NCI-H524 (cell line): ENCODE measurements at regions not wholly inside any gene's neighbourhood (a gene's known extent, or its start where the extent isn't known, plus 50 kb on each side); places are given as distances from the start of the nearest gene placed in this dataset.
"Not testable (repeated sequence)": the region's sequence is repeated elsewhere in the genome, so short reads cannot be mapped to it uniquely, and the experiment has no call there.

ENCODE experiments used
- DNase-seq, 2 experiments: peaks; one replicate each; lab custom pipeline; 2025; lab: John Stamatoyannopoulos, UW

- no peak for DNase-seq
Measured at GRCh38 chr5:125045646-125046045, 299.2 kb upstream of the ZNF608 start.

GRCh38 chr5:125046838-125047237 lies 300.4 kb upstream of the ZNF608 start:
- DNase-seq = no peak

GRCh38 chr5:125047871-125048270 lies 301.4 kb upstream of the ZNF608 start:
- DNase-seq = no peak

GRCh38 chr5:125049721-125050702 lies 303.6 kb upstream of the ZNF608 start:
- DNase-seq = no peak

GRCh38 chr5:125050926-125051325 lies 304.5 kb upstream of the ZNF608 start:
- DNase-seq = no peak

GRCh38 chr5:125052584-125052983 lies 306.1 kb upstream of the ZNF608 start:
- no peak for DNase-seq

GRCh38 chr5:125053179-125053578 lies 306.7 kb upstream of the ZNF608 start:
- no peak for DNase-seq

- DNase-seq = no peak
Measured at GRCh38 chr5:125054146-125054545, 307.7 kb upstream of the ZNF608 start.

- DNase-seq = no peak
Measured at GRCh38 chr5:125056671-125057485, 310.4 kb upstream of the ZNF608 start.

GRCh38 chr5:125057912-125058826 lies 311.7 kb upstream of the ZNF608 start:
- peak; percentile 69 to 78 for DNase-seq

GRCh38 chr5:125059255-125060002 lies 313.0 kb upstream of the ZNF608 start:
- no peak for DNase-seq

- DNase-seq = no peak
Measured at GRCh38 chr5:125061726-125062125, 315.3 kb upstream of the ZNF608 start.

- no peak for DNase-seq
Measured at GRCh38 chr5:125064621-125065438, 318.4 kb upstream of the ZNF608 start.

GRCh38 chr5:125065741-125066140 lies 319.3 kb upstream of the ZNF608 start:
- no peak for DNase-seq

- no peak for DNase-seq
Measured at GRCh38 chr5:125070961-125071360, 324.5 kb upstream of the ZNF608 start.

- no peak for DNase-seq
Measured at GRCh38 chr5:125073090-125073489, 326.7 kb upstream of the ZNF608 start.

- DNase-seq = no peak
Measured at GRCh38 chr5:125075567-125075966, 329.1 kb upstream of the ZNF608 start.

GRCh38 chr5:125079028-125079427 lies 332.6 kb upstream of the ZNF608 start:
- DNase-seq = not testable (repeated sequence)

- DNase-seq = no peak
Measured at GRCh38 chr5:125081101-125081500, 334.7 kb upstream of the ZNF608 start.

- DNase-seq = no peak
Measured at GRCh38 chr5:125083981-125084380, 337.5 kb upstream of the ZNF608 start.
